ENCODE measurements at regions not wholly inside any gene's neighbourhood (a gene's known extent, or its start where the extent isn't known, plus 50 kb on each side); places are given as distances from the start of the nearest gene placed in this dataset.

GRCh38 chr10:108072466-108072865 is 908.0 kb upstream of the SORCS1 start:
- Histone ChIP-seq H3K4me1 (ENCODE audit: insufficient read depth, low read length, poor library complexity, severe bottlenecking) (no peaks in the 10 kb centered on the region), H3K27me3 (ENCODE audit: insufficient read depth, low read length, poor library complexity, severe bottlenecking) (no peaks in the 10 kb centered on the region), H3K36me3 (ENCODE audit: insufficient read depth, low read length) (no peaks in the 10 kb centered on the region), H3F3A (ENCODE audit: low read depth) (no peaks in the 10 kb centered on the region), H4K20me1 (ENCODE audit: insufficient read depth, low read length, poor library complexity, severe bottlenecking) (no peaks in the 10 kb centered on the region), H3K4me2 (ENCODE audit: low read depth, low read length, poor library complexity, severe bottlenecking) (no peak overlapping the region), H3K79me2 (ENCODE audit: insufficient read depth, low read length) (no peaks in the 10 kb centered on the region), H3K4me3 (ENCODE audit: low read length, poor library complexity, severe bottlenecking) (no peak overlapping the region), H3K9ac (ENCODE audit: low read depth, low read length, poor library complexity, severe bottlenecking) (no peak overlapping the region), H2AFZ (ENCODE audit: low read length) (no peak overlapping the region), H3K9me3 (ENCODE audit: insufficient read depth, low read depth, low read length) (no peaks in the 10 kb centered on the region), H3K9me2 (replicated peaks; ENCODE audit: low read depth, low read length) (no peaks in the 10 kb centered on the region)
- TF ChIP-seq EZH2phosphoT487 (IDR thresholded peaks at IDR 0.05; ENCODE audit: borderline replicate concordance) (no peak), CTCF (conservative IDR thresholded peaks at IDR 0.05; ENCODE audit: low read length) (no peak)

- no peaks in the 10 kb centered on the region for H3K4me1 ChIP-seq (ENCODE audit: insufficient read depth, low read length, poor library complexity, severe bottlenecking)
- H3K9me3 ChIP-seq (ENCODE audit: insufficient read depth, low read depth, low read length): no peaks in the 10 kb centered on the region
- H3K79me2 ChIP-seq (ENCODE audit: insufficient read depth, low read length): no peaks in the 10 kb centered on the region
- H3K9ac ChIP-seq (ENCODE audit: low read depth, low read length, poor library complexity, severe bottlenecking): no peak overlapping the region
- no peak overlapping the region for H2AFZ ChIP-seq (ENCODE audit: low read length)
- H3K4me2 ChIP-seq (ENCODE audit: low read depth, low read length, poor library complexity, severe bottlenecking): no peak overlapping the region
- no peaks in the 10 kb centered on the region for H3K27me3 ChIP-seq (ENCODE audit: insufficient read depth, low read length, poor library complexity, severe bottlenecking)
- no peaks in the 10 kb centered on the region for H4K20me1 ChIP-seq (ENCODE audit: insufficient read depth, low read length, poor library complexity, severe bottlenecking)
- H3K4me3 ChIP-seq (ENCODE audit: low read length, poor library complexity, severe bottlenecking): no peak overlapping the region
- no peaks in the 10 kb centered on the region for H3K36me3 ChIP-seq (ENCODE audit: insufficient read depth, low read length)
- H3F3A ChIP-seq (ENCODE audit: low read depth): no peaks in the 10 kb centered on the region
- H3K9me2 ChIP-seq (replicated peaks; ENCODE audit: low read depth, low read length): no peaks in the 10 kb centered on the region
- TF ChIP-seq CTCF (conservative IDR thresholded peaks at IDR 0.05; ENCODE audit: low read length): no peak
- no peak for TF ChIP-seq EZH2phosphoT487 (IDR thresholded peaks at IDR 0.05; ENCODE audit: borderline replicate concordance)
Observed at GRCh38 chr10:108070789-108071188, 906.3 kb upstream of the SORCS1 start.

- TF ChIP-seq EZH2phosphoT487 (IDR thresholded peaks at IDR 0.05; ENCODE audit: borderline replicate concordance) (no peak), CTCF (conservative IDR thresholded peaks at IDR 0.05; ENCODE audit: low read length) (no peak)
- no peaks in the 10 kb centered on the region for H3F3A ChIP-seq (ENCODE audit: low read depth)
- H3K4me1 ChIP-seq (ENCODE audit: insufficient read depth, low read length, poor library complexity, severe bottlenecking): no peaks in the 10 kb centered on the region
- no peaks in the 10 kb centered on the region for H3K36me3 ChIP-seq (ENCODE audit: insufficient read depth, low read length)
- no peaks in the 10 kb centered on the region for H3K9me2 ChIP-seq (replicated peaks; ENCODE audit: low read depth, low read length)
- H3K9me3 ChIP-seq (ENCODE audit: insufficient read depth, low read depth, low read length): no peaks in the 10 kb centered on the region
- H3K27me3 ChIP-seq (ENCODE audit: insufficient read depth, low read length, poor library complexity, severe bottlenecking): no peaks in the 10 kb centered on the region
- H3K79me2 ChIP-seq (ENCODE audit: insufficient read depth, low read length): no peaks in the 10 kb centered on the region
- H3K4me3 ChIP-seq (ENCODE audit: low read length, poor library complexity, severe bottlenecking): no peak overlapping the region
- H2AFZ ChIP-seq (ENCODE audit: low read length): no peak overlapping the region
- no peaks in the 10 kb centered on the region for H4K20me1 ChIP-seq (ENCODE audit: insufficient read depth, low read length, poor library complexity, severe bottlenecking)
- H3K9ac ChIP-seq (ENCODE audit: low read depth, low read length, poor library complexity, severe bottlenecking): no peak overlapping the region
- no peak overlapping the region for H3K4me2 ChIP-seq (ENCODE audit: low read depth, low read length, poor library complexity, severe bottlenecking)
Observed at GRCh38 chr10:108069096-108069495, 904.6 kb upstream of the SORCS1 start.

Measured in Loucy (cell line).